ENCODE measurements at regions not wholly inside any gene's neighbourhood (a gene's known extent, or its start where the extent isn't known, plus 50 kb on each side); places are given as distances from the start of the nearest gene placed in this dataset.

DNA sequence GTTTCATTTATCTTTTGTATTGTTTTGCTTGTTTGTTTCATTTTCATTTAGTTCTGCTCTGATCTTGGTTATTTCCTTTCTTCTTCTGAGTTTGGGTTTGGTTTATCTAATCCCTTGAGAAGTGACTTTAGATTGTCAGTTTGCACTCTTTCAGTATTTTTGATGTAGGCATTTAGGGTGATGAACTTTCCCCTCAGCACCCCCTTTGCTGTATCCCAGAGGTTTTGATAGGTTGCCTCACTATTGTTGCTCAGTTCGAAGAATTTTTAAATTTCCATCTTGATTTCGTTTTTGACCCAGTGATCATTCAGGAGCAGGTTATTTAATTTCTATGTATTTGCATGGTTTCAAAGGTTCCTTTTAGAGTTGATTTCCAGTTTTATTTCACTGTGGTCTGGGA, 119.6 kb upstream of the SSTR4 start:
- TF ChIP-seq CTBP1 (IDR thresholded peaks at IDR 0.05; ENCODE audit: borderline replicate concordance), result no peak
- no peak for TF ChIP-seq FOXM1 (IDR thresholded peaks at IDR 0.05; ENCODE audit: borderline replicate concordance)
- no peak for TF ChIP-seq PKNOX1 (IDR thresholded peaks at IDR 0.05)

Measured in HEK293T (cell line).